ENCODE measurements at regions not wholly inside any gene's neighbourhood (a gene's known extent, or its start where the extent isn't known, plus 50 kb on each side); places are given as distances from the start of the nearest gene placed in this dataset.

DNA sequence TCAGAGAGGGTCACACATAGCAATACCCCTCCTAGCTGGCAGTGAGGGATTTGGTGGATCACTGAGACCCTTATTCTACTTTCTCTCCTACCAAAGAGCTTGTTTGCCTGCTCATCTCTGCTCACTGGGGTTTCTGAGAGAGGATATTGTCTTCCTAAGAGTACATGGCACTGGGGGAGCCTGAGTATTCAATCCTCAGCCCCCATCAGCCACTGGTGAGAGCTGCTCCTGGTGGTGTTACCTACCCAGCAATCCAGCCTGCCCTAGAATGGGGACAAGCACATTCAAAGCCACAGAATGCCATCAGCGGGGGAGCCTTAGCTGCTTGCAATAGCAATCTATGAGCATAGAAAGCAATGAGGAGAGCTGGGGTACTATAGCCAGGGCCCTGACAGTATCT, 281.1 kb downstream of the WDR11 start:
- Histone ChIP-seq H3K27ac (ENCODE audit: control insufficient read depth, insufficient read depth, low read length) (no peak overlapping the region), H3K79me2 (ENCODE audit: control insufficient read depth, insufficient read depth, low read length) (no peaks in the 10 kb centered on the region), H3K36me3 (ENCODE audit: control insufficient read depth in 2 of 2, extremely low read depth in 1 of 2, insufficient read depth in 2 of 2, low read length in 2 of 2) (no peaks in the 10 kb centered on the region), H3K4me2 (ENCODE audit: control insufficient read depth, extremely low read depth, insufficient read depth, low read depth, low read length) (no peak overlapping the region), H4K20me1 (ENCODE audit: control insufficient read depth, extremely low read depth, insufficient read depth, low read length) (no peaks in the 10 kb centered on the region), H2AFZ (ENCODE audit: control insufficient read depth, low read length) (no peak overlapping the region), H3K9me3 (ENCODE audit: control insufficient read depth, low read depth, low read length) (no peaks in the 10 kb centered on the region), H3K27me3 (ENCODE audit: control insufficient read depth, extremely low read depth, insufficient read depth, low read length) (peaks cover 10% of the 10 kb centered on the region), H3K9ac (ENCODE audit: control insufficient read depth, extremely low read depth, insufficient read depth, low read length) (no peak overlapping the region), H3K4me3 (ENCODE audit: control insufficient read depth in 2 of 3, extremely low read depth in 1 of 3, insufficient read depth in 2 of 3, low read depth in 1 of 3, low read length in 3 of 3) (no peak overlapping the region), H3K4me1 (ENCODE audit: control insufficient read depth, extremely low read depth, insufficient read depth, low read length) (no peaks in the 10 kb centered on the region), H3K9me1 (ENCODE audit: control insufficient read depth, extremely low read depth, insufficient read depth, low read length) (no peaks in the 10 kb centered on the region)
- DNase-seq (ENCODE audit: low read depth, low spot score): no peak
- dilution Hi-C loops (cut with MboI; ENCODE audit: extremely low pct_ligation_motif_present, low sequenced_read_pairs): no loop called here
- no peak for TF ChIP-seq EZH2 (IDR thresholded peaks at IDR 0.05; ENCODE audit: low read length)
- TF ChIP-seq, protein P1, sequence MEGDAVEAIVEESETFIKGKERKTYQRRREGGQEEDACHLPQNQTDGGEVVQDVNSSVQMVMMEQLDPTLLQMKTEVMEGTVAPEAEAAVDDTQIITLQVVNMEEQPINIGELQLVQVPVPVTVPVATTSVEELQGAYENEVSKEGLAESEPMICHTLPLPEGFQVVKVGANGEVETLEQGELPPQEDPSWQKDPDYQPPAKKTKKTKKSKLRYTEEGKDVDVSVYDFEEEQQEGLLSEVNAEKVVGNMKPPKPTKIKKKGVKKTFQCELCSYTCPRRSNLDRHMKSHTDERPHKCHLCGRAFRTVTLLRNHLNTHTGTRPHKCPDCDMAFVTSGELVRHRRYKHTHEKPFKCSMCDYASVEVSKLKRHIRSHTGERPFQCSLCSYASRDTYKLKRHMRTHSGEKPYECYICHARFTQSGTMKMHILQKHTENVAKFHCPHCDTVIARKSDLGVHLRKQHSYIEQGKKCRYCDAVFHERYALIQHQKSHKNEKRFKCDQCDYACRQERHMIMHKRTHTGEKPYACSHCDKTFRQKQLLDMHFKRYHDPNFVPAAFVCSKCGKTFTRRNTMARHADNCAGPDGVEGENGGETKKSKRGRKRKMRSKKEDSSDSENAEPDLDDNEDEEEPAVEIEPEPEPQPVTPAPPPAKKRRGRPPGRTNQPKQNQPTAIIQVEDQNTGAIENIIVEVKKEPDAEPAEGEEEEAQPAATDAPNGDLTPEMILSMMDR (optimal IDR thresholded peaks at IDR 0.05 in 1 of 3, IDR thresholded peaks at IDR 0.05 in 1 of 3, conservative IDR thresholded peaks at IDR 0.05 in 1 of 3; ENCODE audit: extremely low read depth in 1 of 3, insufficient read depth in 2 of 3, low read length in 3 of 3): no peak
- no peak for FAIRE-seq

DNA sequence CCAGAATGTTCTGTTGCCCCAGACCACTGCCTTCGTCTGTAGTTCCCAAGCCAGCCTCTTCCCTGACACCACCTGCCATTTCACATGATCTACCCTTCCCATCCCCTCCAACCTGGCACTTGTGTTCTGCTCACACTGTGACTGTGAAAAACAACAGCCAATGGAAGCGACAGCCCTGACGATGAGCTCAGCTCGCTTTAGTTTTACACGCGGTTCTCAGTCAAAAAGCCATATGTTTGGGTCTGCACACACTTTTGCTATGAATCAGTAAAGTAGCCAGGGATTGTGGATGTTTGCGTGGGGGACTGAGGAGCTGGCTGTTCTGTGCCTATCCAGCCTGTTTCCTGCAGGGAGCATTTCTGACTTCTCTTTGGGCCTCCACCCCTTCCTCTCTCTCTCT, 282.7 kb downstream of the WDR11 start:
- dilution Hi-C loops (cut with MboI; ENCODE audit: extremely low pct_ligation_motif_present, low sequenced_read_pairs): no loop called here
- no peaks in the 10 kb centered on the region for H3K9me3 ChIP-seq (ENCODE audit: control insufficient read depth, low read depth, low read length)
- H3K27me3 ChIP-seq (ENCODE audit: control insufficient read depth, extremely low read depth, insufficient read depth, low read length): peaks cover 10% of the 10 kb centered on the region
- no peaks in the 10 kb centered on the region for H4K20me1 ChIP-seq (ENCODE audit: control insufficient read depth, extremely low read depth, insufficient read depth, low read length)
- TF ChIP-seq, protein P1 (optimal IDR thresholded peaks at IDR 0.05 in 1 of 3, IDR thresholded peaks at IDR 0.05 in 1 of 3, conservative IDR thresholded peaks at IDR 0.05 in 1 of 3; ENCODE audit: extremely low read depth in 1 of 3, insufficient read depth in 2 of 3, low read length in 3 of 3): no peak
- no peak for TF ChIP-seq EZH2 (IDR thresholded peaks at IDR 0.05; ENCODE audit: low read length)
- no peak overlapping the region for H3K27ac ChIP-seq (ENCODE audit: control insufficient read depth, insufficient read depth, low read length)
- H3K4me1 ChIP-seq (ENCODE audit: control insufficient read depth, extremely low read depth, insufficient read depth, low read length): no peaks in the 10 kb centered on the region
- no peak overlapping the region for H3K9ac ChIP-seq (ENCODE audit: control insufficient read depth, extremely low read depth, insufficient read depth, low read length)
- H3K79me2 ChIP-seq (ENCODE audit: control insufficient read depth, insufficient read depth, low read length): no peaks in the 10 kb centered on the region
- DNase-seq (ENCODE audit: low read depth, low spot score) (no peak), FAIRE-seq (no peak)
- no peaks in the 10 kb centered on the region for H3K36me3 ChIP-seq (ENCODE audit: control insufficient read depth in 2 of 2, extremely low read depth in 1 of 2, insufficient read depth in 2 of 2, low read length in 2 of 2)
- no peak overlapping the region for H2AFZ ChIP-seq (ENCODE audit: control insufficient read depth, low read length)
- no peak overlapping the region for H3K4me2 ChIP-seq (ENCODE audit: control insufficient read depth, extremely low read depth, insufficient read depth, low read depth, low read length)
- no peaks in the 10 kb centered on the region for H3K9me1 ChIP-seq (ENCODE audit: control insufficient read depth, extremely low read depth, insufficient read depth, low read length)
- no peak overlapping the region for H3K4me3 ChIP-seq (ENCODE audit: control insufficient read depth in 2 of 3, extremely low read depth in 1 of 3, insufficient read depth in 2 of 3, low read depth in 1 of 3, low read length in 3 of 3)
